Panc1 (cell line): ENCODE measurements at regions not wholly inside any gene's neighbourhood (a gene's known extent, or its start where the extent isn't known, plus 50 kb on each side); places are given as distances from the start of the nearest gene placed in this dataset.

ENCODE experiments used
- CTCF ChIP-seq: fragments of 450-650 bp; IDR thresholded peaks from 2 replicates; pipeline ENCODE4 v1.5.1; 2017; ENCODE audit warnings: mild to moderate bottlenecking
- POLR2AphosphoS5 ChIP-seq: IDR thresholded peaks from 2 replicates; pipeline ENCODE4 v1.6.1; 2012; ENCODE audit warnings: mild to moderate bottlenecking, low read depth, low read length, moderate library complexity
- REST ChIP-seq, 2 experiments: IDR thresholded peaks; 2 replicates each; pipeline ENCODE4 v1.6.1; 2011 to 2012; ENCODE audit warnings: low read depth in 2 of 2, control low read depth in 1 of 2, low read length in 1 of 2, mild to moderate bottlenecking in 1 of 2, moderate library complexity in 1 of 2; ENCODE audit not compliant: insufficient read depth in 1 of 2
- SIN3A ChIP-seq: IDR thresholded peaks from 2 replicates; pipeline ENCODE4 v1.6.1; 2012; ENCODE audit warnings: low read depth, mild to moderate bottlenecking, low read length, moderate library complexity, borderline replicate concordance; ENCODE audit not compliant: insufficient read depth

GRCh38 chr10:36057731-36058130 is 415.6 kb upstream of the FZD8 start:
- TF ChIP-seq CTCF (no peak), POLR2AphosphoS5 (no peak), REST (IDR thresholded peaks at IDR 0.05; ENCODE audit: insufficient read depth in 1 of 2, low read depth in 2 of 2, low read length in 1 of 2) (no peak), SIN3A (no peak)
